ENCODE measurements at regions not wholly inside any gene's neighbourhood (a gene's known extent, or its start where the extent isn't known, plus 50 kb on each side); places are given as distances from the start of the nearest gene placed in this dataset.

DNA sequence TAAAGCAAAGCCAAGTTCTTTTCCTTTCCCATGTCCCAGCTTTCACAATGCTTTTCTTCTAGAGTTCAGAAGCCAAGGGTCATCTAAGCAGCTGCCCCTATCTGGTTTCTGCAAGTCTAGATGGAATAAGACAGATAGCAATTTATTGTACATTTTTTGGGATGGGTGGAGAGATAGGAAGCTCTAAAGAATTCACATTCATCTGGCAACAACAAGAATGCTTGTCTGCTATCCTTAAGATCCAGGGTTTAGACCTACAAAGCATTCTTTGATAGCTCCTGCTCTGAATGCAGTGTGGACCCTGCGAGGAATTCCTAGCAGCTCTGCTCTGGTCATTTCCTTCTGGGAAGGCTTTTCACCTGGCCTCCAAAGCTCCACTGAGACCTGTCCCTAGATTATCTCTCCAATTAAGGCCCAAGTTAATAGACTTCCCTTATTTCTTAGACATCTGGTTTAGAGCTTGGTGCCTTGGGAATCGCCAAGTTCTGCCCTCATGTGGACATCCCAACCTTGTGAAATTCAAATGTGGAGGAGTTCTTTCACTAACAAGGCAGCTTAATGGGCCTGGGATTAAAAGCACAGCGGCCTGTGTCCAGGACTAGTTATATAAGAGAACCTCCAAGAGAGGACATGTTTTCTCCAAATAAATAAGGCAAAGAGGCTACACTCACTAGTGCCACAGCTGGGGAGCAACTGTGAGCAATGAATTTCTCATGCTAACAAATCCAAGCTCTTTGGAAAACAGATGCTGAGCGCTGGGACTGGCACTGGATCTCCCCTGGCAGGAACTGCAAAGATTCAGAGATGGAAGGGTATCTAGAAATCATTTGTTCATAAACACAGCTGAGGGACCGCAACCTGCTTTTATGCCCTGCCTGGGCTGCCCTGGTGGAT lies 384.5 kb upstream of the DDHD1 start:
- no peak for DNase-seq

DNA sequence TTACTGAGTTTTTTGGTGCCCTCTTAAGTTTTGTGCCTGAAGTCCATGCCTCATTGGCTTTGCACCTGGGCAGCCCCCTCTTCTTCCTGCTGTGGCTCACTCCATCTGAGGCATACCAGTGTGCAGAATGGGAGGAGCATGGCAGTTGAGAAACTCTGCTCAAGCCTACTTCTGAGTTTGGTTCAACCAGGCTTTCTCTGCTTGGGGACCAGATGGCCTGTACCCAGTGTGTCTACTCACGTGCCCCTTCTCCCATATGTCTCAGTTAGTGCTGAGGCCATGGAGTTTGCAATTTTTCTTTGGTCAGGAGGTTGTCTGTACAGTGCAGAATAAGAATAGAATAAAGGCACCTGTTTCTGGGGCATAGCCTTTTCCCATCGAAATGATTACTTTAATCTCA lies 383.3 kb upstream of the DDHD1 start:
- DNase-seq: no peak

DNA sequence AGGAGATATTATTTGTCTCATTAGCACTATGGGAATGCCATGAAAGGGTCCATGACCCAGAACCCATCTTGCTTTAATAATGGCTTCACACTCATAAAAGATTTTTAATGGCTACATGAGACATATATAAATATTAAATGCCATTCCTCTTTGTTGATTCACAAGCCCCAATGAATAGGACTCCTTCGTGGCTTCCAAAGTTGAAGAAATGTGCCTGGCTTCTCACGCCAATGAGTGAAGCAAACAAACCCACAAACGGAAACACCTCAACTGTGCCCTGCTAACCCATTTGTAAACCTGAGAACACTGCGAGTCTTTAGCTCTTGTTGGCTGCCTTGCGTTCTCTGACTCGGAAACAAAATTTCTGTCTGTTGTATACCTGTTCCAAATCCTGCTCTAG lies 381.7 kb upstream of the DDHD1 start:
- DNase-seq: no peak

DNA sequence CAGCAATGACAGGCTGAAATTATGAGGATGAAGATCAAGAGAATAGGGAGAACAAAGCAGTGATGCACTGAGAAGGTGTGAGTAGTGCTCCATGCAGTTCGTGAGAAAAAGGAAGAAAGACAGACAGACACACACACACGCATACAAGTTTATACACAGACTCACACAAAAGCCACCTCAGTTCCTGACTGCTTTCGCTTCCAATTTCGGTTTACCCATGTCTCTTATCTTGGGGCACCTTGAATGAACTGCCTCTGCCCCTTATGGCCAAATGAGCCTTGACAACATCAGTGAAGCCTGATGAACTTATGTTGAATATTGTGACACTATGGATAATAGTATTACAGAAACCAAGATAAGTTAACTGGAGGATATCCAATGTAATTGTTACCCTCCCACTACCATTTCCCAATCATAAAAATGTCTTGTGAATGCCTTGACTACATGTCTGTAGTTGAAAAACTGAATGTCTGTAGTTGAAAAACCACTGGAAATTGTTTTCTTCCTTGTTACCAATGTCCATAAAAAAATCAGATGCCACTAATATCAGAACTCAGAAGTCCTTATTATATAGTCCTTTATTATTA lies 380.4 kb upstream of the DDHD1 start:
- no peak for DNase-seq

DNA sequence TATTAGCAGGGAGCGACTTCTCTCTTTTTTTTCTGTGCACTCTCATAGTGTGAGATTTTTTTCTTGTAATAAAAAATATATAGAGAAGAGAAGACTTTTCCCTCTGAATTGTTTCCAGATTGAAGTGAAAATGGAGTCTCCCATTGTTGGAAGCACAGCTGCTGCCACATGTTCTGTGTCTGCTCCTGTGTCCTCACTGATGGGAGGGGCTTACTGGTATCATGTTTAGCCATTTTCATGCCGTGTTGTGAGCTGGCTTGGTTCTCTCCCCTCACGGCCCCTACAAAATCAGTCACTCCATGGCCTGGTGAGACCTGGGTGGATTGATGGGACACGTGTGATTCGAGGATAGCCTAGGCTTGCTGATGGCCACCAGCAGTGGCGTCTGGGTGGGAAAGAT lies 379.7 kb upstream of the DDHD1 start:
- no peak for DNase-seq

DNA sequence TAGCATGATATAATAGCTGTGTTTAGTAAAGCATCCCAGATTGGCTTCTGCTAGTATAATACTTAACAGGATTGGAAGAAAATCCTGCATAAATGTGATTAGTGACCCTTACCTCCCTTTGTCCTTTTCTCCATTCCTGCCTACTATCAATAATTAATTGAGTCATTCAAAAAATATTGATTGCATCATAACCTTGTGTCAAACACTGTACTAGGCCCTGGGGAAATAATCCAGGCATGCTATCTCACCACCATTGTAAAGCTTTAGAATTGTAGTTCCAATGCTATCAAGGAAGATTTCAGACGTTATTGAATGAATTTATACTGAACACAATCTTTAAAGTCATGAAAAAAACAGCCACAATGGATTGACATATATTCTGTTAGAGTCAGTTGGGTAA lies 378.6 kb upstream of the DDHD1 start:
- DNase-seq: no peak

DNA sequence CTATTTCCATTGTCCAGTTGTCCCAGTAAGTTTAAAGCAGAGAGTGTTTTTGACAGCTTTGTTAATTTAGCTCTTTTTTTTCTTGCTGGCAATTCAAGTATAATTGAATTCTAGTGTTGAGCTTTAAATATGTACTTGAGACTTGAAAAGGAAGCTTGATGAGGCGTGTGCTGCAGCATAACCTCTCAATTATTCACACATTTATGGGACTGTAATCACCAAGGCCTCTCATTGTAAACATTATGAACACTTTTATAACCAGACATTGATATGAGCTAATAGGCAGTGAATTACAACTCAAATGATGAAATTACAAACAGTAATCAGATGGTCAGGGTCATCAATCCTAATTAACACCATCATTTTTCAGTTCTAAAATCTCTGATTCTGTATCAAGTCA lies 378.0 kb upstream of the DDHD1 start:
- DNase-seq: no peak

DNA sequence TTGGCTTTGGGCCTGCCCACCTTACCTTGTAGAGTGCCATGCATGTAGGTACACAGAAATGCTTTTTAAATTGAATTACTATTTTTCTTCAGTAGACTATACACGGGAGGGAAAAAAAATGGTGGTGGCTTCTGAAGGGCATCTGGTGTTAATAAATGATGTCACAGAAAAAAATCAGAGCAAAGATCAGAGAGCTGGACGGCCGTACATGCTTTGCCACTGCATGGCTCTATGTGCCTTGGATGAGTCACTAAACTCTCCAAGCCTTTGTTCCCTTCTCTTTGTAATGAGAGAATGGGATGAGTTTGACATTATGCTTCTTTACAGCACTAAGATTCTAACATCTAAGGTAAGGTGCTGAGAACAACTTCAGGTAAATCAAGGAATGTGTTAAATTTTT lies 376.4 kb upstream of the DDHD1 start:
- no peak for DNase-seq

DNA sequence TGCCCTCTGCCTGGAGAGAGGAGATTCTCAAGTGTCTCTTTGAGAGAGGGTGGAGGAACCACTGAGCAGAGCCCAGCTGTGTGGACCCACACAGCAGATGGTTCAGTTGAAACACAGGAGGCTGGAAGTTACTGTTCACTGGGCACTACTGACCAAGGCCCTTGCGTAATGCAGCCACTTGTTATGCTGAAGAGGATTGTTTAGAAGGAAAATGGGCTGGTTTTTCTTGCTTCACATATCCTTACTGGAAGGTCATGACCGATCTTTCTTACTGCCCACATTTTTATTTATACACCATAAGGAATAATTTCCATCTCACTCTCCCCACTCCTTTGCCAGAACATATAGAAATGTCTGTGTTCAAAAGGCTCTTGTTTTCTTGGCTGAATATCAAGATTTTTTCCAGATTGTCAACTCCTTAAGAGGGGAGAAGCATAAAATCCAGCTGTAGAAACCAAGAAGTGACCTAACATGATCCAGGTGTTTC lies 375.1 kb upstream of the DDHD1 start:
- no peak for DNase-seq

DNA sequence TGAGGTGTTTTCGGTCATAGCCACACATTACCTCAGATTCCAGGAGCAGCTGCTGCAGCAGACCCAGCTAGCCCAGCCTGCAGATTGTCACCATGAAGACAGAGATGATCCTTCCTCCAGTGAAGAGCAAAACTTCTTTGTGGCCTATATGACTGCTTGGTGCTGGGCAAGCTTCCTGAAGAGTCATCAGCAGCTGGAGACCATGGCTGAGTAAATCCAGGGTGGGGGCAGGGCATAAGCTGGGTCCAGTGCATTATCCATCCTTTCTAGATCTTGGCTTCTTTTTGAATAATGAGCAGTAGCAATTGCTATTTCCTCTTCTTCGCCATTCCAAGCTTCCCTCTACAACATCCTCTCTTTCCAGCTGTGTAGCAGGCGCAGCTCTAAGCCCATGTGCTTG lies 373.1 kb upstream of the DDHD1 start:
- no peak for DNase-seq

DNA sequence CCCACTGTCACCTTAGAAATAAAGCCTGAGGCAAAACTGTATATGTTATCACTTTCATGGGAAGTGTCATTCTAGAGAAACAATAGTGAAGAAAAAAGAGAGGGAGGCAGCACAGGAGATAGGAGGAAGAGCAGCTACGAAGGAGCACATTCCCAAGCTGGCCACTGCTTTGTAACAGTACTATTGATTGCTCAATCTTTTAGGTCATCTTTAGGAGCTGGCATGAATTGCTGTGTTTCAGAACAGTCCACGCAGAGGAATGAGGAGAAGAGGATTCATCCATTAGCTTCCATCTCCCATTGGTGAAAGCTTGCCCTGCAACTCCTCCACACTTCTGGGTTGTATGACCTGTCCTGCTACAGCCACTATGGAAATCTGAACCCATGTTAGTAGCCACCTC lies 372.5 kb upstream of the DDHD1 start:
- no peak for DNase-seq

DNA sequence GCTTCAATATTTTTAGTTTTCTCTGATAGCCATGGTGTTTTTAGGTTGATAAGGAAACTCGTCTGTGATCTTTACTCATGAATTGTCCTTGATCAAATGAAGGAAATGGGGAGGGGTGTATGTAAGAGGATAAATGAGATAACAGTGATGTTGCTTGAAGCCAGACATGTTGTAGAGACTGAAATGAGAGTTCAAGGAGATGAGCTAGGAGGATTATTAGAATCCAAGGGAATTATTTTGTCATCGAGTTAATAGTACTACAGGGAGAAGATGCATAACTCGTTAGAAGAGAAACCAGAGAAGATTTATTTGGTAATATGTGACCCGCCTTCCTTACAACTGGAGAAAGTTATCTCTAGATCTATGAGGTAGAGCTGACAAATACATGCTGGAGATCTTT lies 371.3 kb upstream of the DDHD1 start:
- DNase-seq: no peak

DNA sequence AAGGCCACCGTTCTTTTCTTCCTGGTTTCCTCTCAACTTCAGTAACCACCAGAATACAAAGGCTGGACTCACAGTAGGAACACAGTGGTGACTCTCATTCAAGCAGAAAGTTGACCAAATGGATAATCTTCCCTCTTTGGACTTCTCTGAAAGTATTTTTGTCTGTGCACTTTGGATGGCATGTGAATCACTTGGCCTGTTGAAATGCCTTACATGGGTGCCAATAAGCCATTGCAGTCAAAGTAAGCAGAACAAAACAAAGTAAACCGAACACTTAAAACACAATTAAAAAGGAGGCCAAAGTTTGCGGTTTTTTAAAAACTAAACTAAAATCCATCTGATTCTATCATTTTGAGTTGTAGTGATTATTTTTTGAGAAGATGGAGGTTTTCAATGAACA lies 370.1 kb upstream of the DDHD1 start:
- DNase-seq: no peak

DNA sequence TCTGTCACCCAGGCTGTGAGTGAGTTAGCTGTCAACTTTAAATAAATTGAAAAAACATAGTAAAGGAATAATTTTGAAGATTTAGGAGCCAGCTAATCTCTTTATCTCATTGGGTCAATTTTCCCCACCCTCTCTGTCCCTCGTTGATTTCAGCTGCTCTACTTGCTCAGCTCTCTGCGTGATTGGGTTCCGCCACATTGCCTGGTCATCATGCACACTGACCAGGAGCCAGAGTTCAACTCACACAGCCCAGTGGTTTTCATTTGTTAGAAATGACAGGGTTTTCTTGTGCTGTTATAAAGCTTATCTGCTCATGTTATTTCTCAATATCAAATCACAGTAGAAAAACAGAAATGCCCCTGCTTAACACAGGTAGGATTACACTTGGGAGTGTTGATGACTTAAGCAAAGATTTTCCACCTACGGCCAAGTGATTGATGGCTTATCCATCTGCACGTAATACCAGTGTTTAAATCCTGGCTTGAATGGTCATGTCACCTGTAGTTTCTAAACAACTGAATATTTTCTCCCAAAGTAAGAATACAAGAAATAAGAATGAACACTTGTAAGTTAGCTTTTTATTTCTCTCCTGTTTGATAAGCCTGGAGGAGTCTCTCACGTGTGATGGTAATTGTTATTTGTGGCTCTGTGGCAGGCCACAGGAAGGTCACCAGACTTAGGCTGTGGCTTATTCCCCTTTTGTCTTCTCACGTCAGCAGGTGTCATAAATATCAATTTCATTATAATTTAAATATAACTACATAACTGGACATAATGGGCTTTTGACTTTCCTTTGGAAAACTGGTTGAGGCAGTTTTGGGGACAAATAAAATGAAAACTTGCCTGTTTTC lies 367.2 kb upstream of the DDHD1 start:
- DNase-seq: no peak

DNA sequence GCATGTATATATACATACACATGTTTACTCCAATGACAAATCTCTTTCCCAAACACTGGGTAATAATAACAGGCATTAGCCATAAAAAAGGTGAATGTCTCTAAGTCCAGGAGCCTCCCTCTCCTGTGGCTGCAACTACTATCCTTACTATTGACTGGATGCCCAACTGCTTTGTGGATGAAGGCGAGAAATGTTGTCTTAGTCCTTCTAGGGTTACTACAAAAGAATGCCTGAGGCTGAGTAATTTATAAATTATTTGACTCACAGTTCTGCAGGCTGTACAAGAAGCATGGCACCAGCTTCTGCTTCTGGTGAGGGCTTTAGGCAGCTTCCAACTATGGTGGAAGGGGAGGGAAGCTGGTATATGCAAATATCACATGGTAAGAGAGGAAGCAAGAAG lies 366.0 kb upstream of the DDHD1 start:
- no peak for DNase-seq

DNA sequence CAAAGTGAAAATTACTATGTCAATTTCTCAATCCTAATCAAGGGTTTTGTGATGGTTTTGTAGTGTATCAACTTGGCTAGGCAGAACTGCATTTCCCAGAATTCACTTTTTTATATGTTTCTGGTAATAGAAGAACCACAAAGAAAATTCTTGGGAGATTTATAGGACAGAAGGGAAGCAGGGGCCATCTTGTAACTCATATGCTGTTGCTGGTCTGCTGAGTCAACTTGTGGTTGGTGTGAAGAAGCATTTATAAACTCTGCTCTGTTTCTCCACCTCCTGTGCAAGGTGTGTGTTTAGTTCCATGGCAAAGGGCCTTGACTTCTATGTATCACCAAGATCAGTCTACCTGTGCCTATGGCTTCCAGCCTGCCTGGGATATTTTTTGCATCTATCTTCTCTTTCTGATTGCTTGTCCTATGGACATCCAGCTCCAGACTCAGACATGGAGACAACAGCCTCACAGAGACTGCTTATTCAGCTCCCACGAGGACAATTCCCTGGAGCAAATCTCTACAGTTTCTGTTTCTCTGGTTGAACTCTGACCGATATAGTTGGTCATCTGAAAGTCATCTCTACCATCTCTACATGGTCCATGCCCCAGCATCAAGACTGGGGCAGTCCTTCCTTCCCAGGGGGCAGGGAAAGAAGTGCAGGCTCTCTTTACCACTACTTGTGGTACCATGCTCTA lies 364.3 kb upstream of the DDHD1 start:
- no peak for DNase-seq

DNA sequence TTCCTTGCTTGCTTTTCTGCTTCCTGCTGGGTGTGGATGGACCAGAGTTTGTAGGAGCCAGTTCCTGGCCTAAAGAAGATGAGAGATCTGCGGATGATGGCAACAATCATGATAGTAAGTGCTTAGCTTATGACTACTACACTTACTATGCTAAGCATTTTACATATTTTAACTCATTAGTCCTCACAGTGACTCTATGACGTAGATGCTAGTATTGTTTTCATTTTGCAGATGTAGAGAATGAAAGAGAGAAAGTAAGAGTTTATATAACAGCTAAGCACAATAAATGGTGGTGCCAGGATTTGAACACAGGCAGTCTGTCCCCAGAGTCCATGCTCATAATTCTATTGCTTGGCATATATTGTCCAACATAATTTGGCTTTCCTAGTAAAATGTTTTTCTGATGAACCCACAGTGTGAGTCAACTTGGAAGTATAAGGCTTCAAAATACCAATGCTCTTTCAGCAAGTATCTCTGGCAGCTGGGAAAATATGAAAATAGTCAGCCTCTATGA lies 363.2 kb upstream of the DDHD1 start:
- no peak for DNase-seq

DNA sequence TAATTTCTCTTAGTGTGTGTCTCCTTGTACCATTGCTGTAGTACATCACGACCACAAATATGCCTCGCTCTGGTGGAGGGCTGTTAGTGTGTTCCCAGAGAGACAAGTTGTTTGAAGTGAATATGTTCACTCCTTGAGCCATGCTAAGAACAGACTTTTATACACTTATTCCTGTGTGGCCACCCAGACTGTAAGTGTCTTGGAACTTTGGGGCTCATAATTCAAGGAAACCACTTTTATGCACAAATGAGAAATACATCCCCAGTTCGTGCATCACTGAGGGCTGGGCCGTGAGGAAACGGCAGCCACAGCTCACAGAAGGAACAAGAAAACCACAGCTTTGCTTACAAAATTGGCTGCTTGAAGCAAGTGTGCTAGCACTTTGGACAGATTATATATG lies 362.2 kb upstream of the DDHD1 start:
- no peak for DNase-seq

DNA sequence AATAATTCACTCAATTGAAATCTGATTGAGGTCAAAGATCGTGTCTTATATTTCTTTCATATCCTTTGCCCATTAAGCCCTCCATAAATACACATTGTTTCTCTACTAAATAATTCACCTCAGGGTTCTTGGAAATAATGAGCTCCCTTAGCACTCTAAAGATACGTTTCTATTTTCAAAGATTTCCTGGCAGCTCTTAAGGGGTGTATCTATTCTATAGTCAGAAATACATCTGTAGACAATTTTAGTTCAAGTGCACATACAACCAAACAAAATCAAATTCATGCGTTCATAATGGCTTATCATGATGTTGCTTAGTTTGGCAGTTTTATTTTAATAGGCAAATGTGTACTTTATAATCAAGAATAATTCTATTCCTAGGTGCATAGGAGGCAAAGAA lies 361.1 kb upstream of the DDHD1 start:
- no peak for DNase-seq

DNA sequence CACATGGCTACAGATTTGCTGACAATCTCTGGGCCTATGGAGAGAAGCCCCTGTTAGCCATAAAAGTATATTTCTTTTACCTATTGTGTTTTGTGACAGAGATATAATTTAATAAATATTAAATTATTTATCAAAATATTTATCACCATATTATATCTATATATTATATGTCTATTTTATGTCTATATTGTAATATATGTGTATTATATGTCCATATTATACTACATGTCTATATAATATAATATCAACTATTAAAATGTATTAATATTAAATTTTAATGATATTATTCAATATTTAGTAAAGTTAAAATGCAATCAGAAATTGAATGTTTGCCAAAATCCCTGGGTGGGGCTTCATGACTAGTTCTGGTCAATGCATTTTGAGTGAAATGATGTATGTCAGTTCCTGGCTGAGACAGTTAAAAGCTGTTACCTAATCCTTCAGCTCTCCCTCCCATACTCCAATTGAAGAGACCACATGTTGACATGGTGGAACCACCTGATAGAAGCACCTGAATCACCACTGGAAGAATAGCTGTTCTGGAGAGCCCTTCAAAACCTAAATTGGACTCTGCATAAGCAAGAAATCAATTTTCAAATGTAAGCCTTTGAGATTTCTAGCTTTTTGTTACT lies 357.3 kb upstream of the DDHD1 start:
- no peak for DNase-seq

DNA sequence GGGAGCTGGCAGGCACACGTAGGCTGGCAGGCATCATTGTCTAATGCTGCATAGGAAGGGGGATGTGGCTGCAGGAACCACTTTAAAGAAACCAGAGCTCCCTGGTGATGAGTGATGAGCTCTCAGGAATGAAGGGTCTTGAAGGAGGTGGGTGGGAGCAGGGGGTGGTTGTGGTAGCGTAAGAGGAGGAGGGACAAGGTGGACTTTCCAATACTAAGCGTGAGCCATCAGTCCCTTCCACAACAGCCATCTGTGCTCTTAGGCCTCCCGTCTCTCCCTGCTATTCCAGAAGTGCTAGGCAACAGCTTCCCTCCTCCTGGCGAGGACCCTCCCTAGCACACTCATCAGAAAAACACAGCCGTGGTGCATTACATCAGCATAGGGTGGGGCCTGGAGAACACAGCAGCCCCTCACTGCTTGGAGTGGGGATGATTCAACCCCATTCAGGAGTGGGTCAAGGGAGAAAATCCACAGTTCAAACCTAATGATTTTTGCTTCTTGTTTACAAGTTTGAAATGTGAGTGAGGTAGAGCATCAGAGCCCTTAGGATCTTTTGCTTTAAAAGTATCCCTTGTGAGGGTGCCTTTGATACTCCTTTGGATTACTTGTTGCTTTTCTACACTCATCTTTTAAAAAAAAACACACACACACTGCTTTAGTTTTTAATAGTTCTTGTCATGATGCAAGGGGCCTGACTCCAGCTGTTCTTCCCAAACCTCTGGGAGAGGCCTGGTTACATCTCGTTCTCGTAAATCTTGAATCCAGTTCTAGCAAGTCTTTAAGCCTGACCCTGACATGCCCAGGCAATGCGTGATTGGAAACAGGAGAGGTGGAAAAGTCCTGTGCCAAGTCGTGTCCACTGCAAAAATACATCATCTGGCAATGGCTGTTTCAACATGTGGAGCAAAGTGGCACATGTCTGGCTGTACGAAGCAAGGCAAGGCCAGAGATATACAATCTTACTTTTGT lies 356.4 kb upstream of the DDHD1 start:
- no peak for DNase-seq
